Keratinocyte (primary cell): ENCODE measurements at regions not wholly inside any gene's neighbourhood (a gene's known extent, or its start where the extent isn't known, plus 50 kb on each side); places are given as distances from the start of the nearest gene placed in this dataset.

Source experiments
- DNase-seq: peaks from one replicate; pipeline ENCODE4 v3.0.0-alpha.2; 2011; ENCODE audit warnings: low read depth, missing footprints, low spot score
- FAIRE-seq: peaks from 2 replicates; lab custom pipeline; 2011; peaks lifted over from hg19 to GRCh38; lab: Jason Lieb, UNC
- H2AFZ ChIP-seq: 2 replicates; pipeline ENCODE4 v1.6.0; 2012; ENCODE audit warnings: low read length, control low read depth, inconsistent platforms; ENCODE audit not compliant: control insufficient read depth
- H3K27ac ChIP-seq: 2 replicates; pipeline ENCODE4 v1.5.1; 2011; ENCODE audit warnings: low read length; ENCODE audit not compliant: control insufficient read depth, insufficient read depth
- H3K27me3 ChIP-seq: 3 replicates; pipeline ENCODE4 v1.6.0; 2011; ENCODE audit warnings: low read length; ENCODE audit not compliant: control insufficient read depth, insufficient read depth; ENCODE audit errors: extremely low read depth
- H3K36me3 ChIP-seq, 2 experiments: 2 replicates in 1 of 2; 3 replicates in 1 of 2; pipeline ENCODE4 v1.5.1; 2011; ENCODE audit warnings: low read length in 2 of 2, mild to moderate bottlenecking in 1 of 2; ENCODE audit not compliant: control insufficient read depth in 2 of 2, insufficient read depth in 2 of 2; ENCODE audit errors: extremely low read depth in 1 of 2
- H3K4me1 ChIP-seq: 3 replicates; pipeline ENCODE4 v1.5.1; 2011; ENCODE audit warnings: low read length; ENCODE audit not compliant: control insufficient read depth, insufficient read depth; ENCODE audit errors: extremely low read depth
- H3K4me2 ChIP-seq: 3 replicates; pipeline ENCODE4 v1.6.0; 2011; ENCODE audit warnings: low read depth, low read length; ENCODE audit not compliant: control insufficient read depth, insufficient read depth; ENCODE audit errors: extremely low read depth
- H3K4me3 ChIP-seq, 3 experiments: fragments of 200-600 bp in 1 of 3; sonication (generic) in 1 of 3; 2 replicates in 2 of 3; 3 replicates in 1 of 3; pipeline ENCODE4 v1.5.1; 2011 to 2016; ENCODE audit warnings: low read length in 3 of 3, mild to moderate bottlenecking in 3 of 3, control low read depth in 2 of 3, inconsistent platforms in 1 of 3, low read depth in 1 of 3, mixed read lengths in 1 of 3, mixed run types in 1 of 3, moderate library complexity in 1 of 3; ENCODE audit not compliant: control insufficient read depth in 2 of 3, insufficient read depth in 2 of 3; ENCODE audit errors: extremely low read depth in 1 of 3
- H3K79me2 ChIP-seq: 2 replicates; pipeline ENCODE4 v1.6.0; 2012; ENCODE audit warnings: low read length; ENCODE audit not compliant: control insufficient read depth, insufficient read depth
- H3K9ac ChIP-seq: 3 replicates; pipeline ENCODE4 v1.6.0; 2011; ENCODE audit warnings: low read length; ENCODE audit not compliant: control insufficient read depth, insufficient read depth; ENCODE audit errors: extremely low read depth
- H3K9me1 ChIP-seq: 3 replicates; pipeline ENCODE4 v1.6.0; 2011; ENCODE audit warnings: low read length; ENCODE audit not compliant: control insufficient read depth, insufficient read depth; ENCODE audit errors: extremely low read depth
- H3K9me3 ChIP-seq: 2 replicates; pipeline ENCODE4 v1.5.1; 2012; ENCODE audit warnings: low read depth, low read length; ENCODE audit not compliant: control insufficient read depth
- H4K20me1 ChIP-seq: 3 replicates; pipeline ENCODE4 v1.6.0; 2011; ENCODE audit warnings: low read length; ENCODE audit not compliant: control insufficient read depth, insufficient read depth; ENCODE audit errors: extremely low read depth
- CTCF ChIP-seq, 3 experiments: IDR thresholded peaks in 1 of 3; conservative IDR thresholded peaks in 1 of 3; optimal IDR thresholded peaks in 1 of 3; 2 replicates in 2 of 3; 3 replicates in 1 of 3; pipeline versions ENCODE3 to v1.5.1; 2011; ENCODE audit warnings: low read length in 3 of 3, mild to moderate bottlenecking in 3 of 3, moderate library complexity in 2 of 3, control low read depth in 1 of 3, inconsistent platforms in 1 of 3; ENCODE audit not compliant: insufficient read depth in 2 of 3; ENCODE audit errors: extremely low read depth in 1 of 3
- EZH2 ChIP-seq: IDR thresholded peaks from one replicate; pipeline ENCODE4 v1.6.1; 2012; ENCODE audit warnings: inconsistent platforms, mild to moderate bottlenecking, low read length, moderate library complexity
- dilution Hi-C: fragments of 300-500 bp; cut with MboI; formaldehyde crosslinking; loops from one replicate; pipeline ENCODE4 v1.7.0; 2020; ENCODE audit warnings: low sequenced_read_pairs; ENCODE audit not compliant: extremely low pct_ligation_motif_present

- Histone ChIP-seq H3K4me2 (no peak overlapping the region), H3K36me3 (no peaks in the 10 kb centered on the region), H2AFZ (no peak overlapping the region), H3K9me3 (no peaks in the 10 kb centered on the region), H3K4me3 (no peak overlapping the region), H3K79me2 (no peaks in the 10 kb centered on the region), H4K20me1 (no peaks in the 10 kb centered on the region), H3K9ac (no peak overlapping the region), H3K4me1 (no peaks in the 10 kb centered on the region), H3K27me3 (no peaks in the 10 kb centered on the region), H3K9me1 (no peaks in the 10 kb centered on the region), H3K27ac (no peak overlapping the region)
- dilution Hi-C loops = no loop called here
- no peak for DNase-seq
- FAIRE-seq = no peak
- TF ChIP-seq EZH2 (no peak), CTCF (optimal IDR thresholded peaks at IDR 0.05 in 1 of 3, IDR thresholded peaks at IDR 0.05 in 1 of 3, conservative IDR thresholded peaks at IDR 0.05 in 1 of 3; ENCODE audit: extremely low read depth in 1 of 3, insufficient read depth in 2 of 3, low read length in 3 of 3) (no peak)
Observed at GRCh38 chr3:117721866-117722265, 1012.3 kb downstream of the TUSC7 start.

DNA sequence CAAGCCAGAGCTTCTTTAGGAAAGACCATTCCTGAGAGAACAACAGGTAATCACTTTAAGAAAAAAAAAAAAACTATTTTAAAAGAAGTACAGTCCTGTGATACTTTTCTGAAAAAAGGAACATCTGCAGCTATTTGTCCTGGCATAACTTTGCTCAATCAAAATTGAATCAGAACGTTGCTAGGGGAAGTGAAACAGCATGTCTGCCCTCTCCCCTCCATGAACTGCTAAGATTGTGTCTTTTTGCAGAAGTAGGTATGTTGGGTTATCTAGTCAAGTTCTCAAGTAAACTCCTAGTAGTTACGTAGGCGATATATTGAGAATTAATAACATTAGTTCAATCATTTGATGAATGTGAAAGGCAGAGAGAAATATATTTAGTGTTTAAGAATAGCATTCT is 1013.3 kb downstream of the TUSC7 start:
- no peak overlapping the region for H3K9ac ChIP-seq

More for the DNA sequence above, 1013.3 kb downstream of the TUSC7 start:
- Histone ChIP-seq H3K4me3 (no peak overlapping the region), H4K20me1 (no peaks in the 10 kb centered on the region), H2AFZ (no peak overlapping the region), H3K9me1 (no peaks in the 10 kb centered on the region), H3K9me3 (no peaks in the 10 kb centered on the region), H3K4me1 (no peaks in the 10 kb centered on the region), H3K27ac (no peak overlapping the region), H3K79me2 (no peaks in the 10 kb centered on the region), H3K36me3 (no peaks in the 10 kb centered on the region), H3K4me2 (no peak overlapping the region), H3K27me3 (no peaks in the 10 kb centered on the region)
- DNase-seq = no peak
- dilution Hi-C loops = no loop called here
- FAIRE-seq = no peak
- TF ChIP-seq EZH2 = no peak
- no peak for TF ChIP-seq CTCF (optimal IDR thresholded peaks at IDR 0.05 in 1 of 3, IDR thresholded peaks at IDR 0.05 in 1 of 3, conservative IDR thresholded peaks at IDR 0.05 in 1 of 3; ENCODE audit: extremely low read depth in 1 of 3, insufficient read depth in 2 of 3, low read length in 3 of 3)
